OCI-LY7 (cell line): ENCODE measurements at regions not wholly inside any gene's neighbourhood (a gene's known extent, or its start where the extent isn't known, plus 50 kb on each side); places are given as distances from the start of the nearest gene placed in this dataset.

ENCODE experiments used
- CTCF ChIP-seq: fragments of 200-600 bp; sonication (generic); conservative IDR thresholded peaks from 2 replicates; pipeline ENCODE4 v1.5.1; 2014; ENCODE audit warnings: mild to moderate bottlenecking, antibody characterized with exemption, low read length, moderate library complexity, mixed read lengths
- EZH2phosphoT487 ChIP-seq: fragments of 200-600 bp; sonication (generic); IDR thresholded peaks from 2 replicates; pipeline ENCODE4 v1.6.1; 2018; ENCODE audit warnings: low read depth, borderline replicate concordance, mild to moderate bottlenecking, mixed run types, antibody characterized with exemption, low read length, moderate library complexity, mixed read lengths

DNA sequence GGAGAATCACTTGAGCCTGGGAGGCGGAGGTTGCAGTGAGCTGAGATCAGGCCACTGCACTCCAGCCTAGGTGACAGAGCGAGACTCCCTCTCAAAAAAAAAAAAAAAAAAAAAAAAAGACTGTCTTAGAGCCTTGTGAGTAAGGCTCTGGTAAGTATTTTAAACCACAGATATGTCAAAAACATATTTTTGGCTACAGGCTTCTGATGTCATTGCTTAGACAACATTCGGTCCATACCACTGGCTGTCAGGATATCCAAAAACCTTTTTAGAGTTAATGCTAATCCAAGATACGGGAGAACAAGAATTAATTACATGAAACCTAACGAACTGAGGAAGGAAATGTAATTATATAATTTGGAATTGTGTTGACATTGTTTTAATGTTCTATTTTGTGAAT is 999.5 kb upstream of the PABPC4L start:
- TF ChIP-seq CTCF = no peak
- no peak for TF ChIP-seq EZH2phosphoT487
